HEK293 (cell line): ENCODE measurements at regions not wholly inside any gene's neighbourhood (a gene's known extent, or its start where the extent isn't known, plus 50 kb on each side); places are given as distances from the start of the nearest gene placed in this dataset.

Experiments used
- CTCF ChIA-PET: fragments of 350-600 bp; formaldehyde crosslinking; extraction: SDS; loops from one replicate; lab custom pipeline; 2021; ENCODE audit warnings: antibody characterized with exemption; lab: Yijun Ruan, JAX
- POLR2A ChIA-PET: fragments of 300-600 bp; formaldehyde crosslinking; extraction: SDS; loops from one replicate; lab custom pipeline; 2020; ENCODE audit warnings: antibody characterized with exemption, inconsistent platforms; lab: Yijun Ruan, JAX
- H3K27ac ChIP-seq: fragments of 200-500 bp; sonication (Bioruptor generic); 2 replicates; pipeline ENCODE4 v1.5.1; 2014; ENCODE audit warnings: low read depth, low read length, control low read depth, inconsistent platforms; ENCODE audit errors: extremely low read depth
- H3K36me3 ChIP-seq, 2 experiments: fragments of 200-500 bp in 1 of 2; sonication (Bioruptor generic) in 1 of 2; 1 replicate in 1 of 2; 2 replicates in 1 of 2; pipeline ENCODE4 v1.5.1; 2014 to 2017; ENCODE audit warnings: inconsistent platforms in 2 of 2, low read length in 2 of 2; ENCODE audit not compliant: control insufficient read depth in 2 of 2, insufficient read depth in 1 of 2
- H3K4me1 ChIP-seq: fragments of 200-500 bp; sonication (Bioruptor generic); 2 replicates; pipeline ENCODE4 v1.5.1; 2014; ENCODE audit warnings: mild to moderate bottlenecking, low read length, inconsistent platforms; ENCODE audit not compliant: control insufficient read depth, insufficient read depth
- H3K4me3 ChIP-seq: 2 replicates; pipeline ENCODE4 v1.5.1; 2011; ENCODE audit warnings: low read depth, mild to moderate bottlenecking, control low read depth, low read length, moderate library complexity
- H3K9me3 ChIP-seq: fragments of 200-500 bp; sonication (Bioruptor generic); 2 replicates; pipeline ENCODE4 v1.5.1; 2014; ENCODE audit warnings: low read depth, low read length, inconsistent platforms; ENCODE audit not compliant: control insufficient read depth, insufficient read depth
- BCL11A ChIP-seq: fragments of 450-650 bp; formaldehyde crosslinking; IDR thresholded peaks from 2 replicates; pipeline ENCODE4 v1.5.1; 2016; ENCODE audit warnings: low read depth, missing biosample characterization, missing genetic modification characterization
- GFI1B ChIP-seq: fragments of 450-650 bp; formaldehyde crosslinking; IDR thresholded peaks from 2 replicates; pipeline ENCODE4 v1.5.1; 2016; ENCODE audit warnings: missing biosample characterization, missing genetic modification characterization
- KLF1 ChIP-seq: fragments of 450-650 bp; formaldehyde crosslinking; IDR thresholded peaks from 2 replicates; pipeline ENCODE4 v1.5.1; 2016; ENCODE audit warnings: missing biosample characterization, missing genetic modification characterization
- KLF16 ChIP-seq: fragments of 450-650 bp; formaldehyde crosslinking; IDR thresholded peaks from 2 replicates; pipeline ENCODE4 v1.5.1; 2017; ENCODE audit warnings: missing biosample characterization, missing genetic modification characterization
- OSR2 ChIP-seq: fragments of 450-650 bp; formaldehyde crosslinking; IDR thresholded peaks from 2 replicates; pipeline ENCODE4 v1.5.1; 2016; ENCODE audit warnings: missing biosample characterization, missing genetic modification characterization
- PBX3 ChIP-seq: sonication (generic); formaldehyde crosslinking; IDR thresholded peaks from 2 replicates; pipeline ENCODE4 v1.8.1; 2022; ENCODE audit warnings: mild to moderate bottlenecking, moderate library complexity, missing genetic modification reagents
- TRIM28 ChIP-seq: IDR thresholded peaks from 2 replicates; pipeline ENCODE4 v1.6.1; 2011; ENCODE audit warnings: low read length, control low read depth, borderline replicate concordance
- ZBTB1 ChIP-seq: fragments of 450-650 bp; formaldehyde crosslinking; IDR thresholded peaks from 2 replicates; pipeline ENCODE4 v1.5.1; 2016; ENCODE audit warnings: missing biosample characterization, missing genetic modification characterization
- ZBTB26 ChIP-seq: fragments of 450-650 bp; formaldehyde crosslinking; optimal IDR thresholded peaks from 2 replicates; pipeline ENCODE3; 2016; ENCODE audit warnings: missing biosample characterization, mild to moderate bottlenecking, missing genetic modification characterization
- ZBTB48 ChIP-seq: fragments of 450-650 bp; formaldehyde crosslinking; IDR thresholded peaks from 2 replicates; pipeline ENCODE4 v1.5.1; 2016; ENCODE audit warnings: missing biosample characterization, missing genetic modification characterization
- ZBTB7A ChIP-seq: fragments of 450-650 bp; formaldehyde crosslinking; IDR thresholded peaks from 2 replicates; pipeline ENCODE4 v1.5.1; 2016; ENCODE audit warnings: low read depth, missing biosample characterization, missing genetic modification characterization
- ZFP37 ChIP-seq: fragments of 450-650 bp; formaldehyde crosslinking; IDR thresholded peaks from 2 replicates; pipeline ENCODE4 v1.5.1; 2016; ENCODE audit warnings: missing biosample characterization, missing genetic modification characterization
- ZNF140 ChIP-seq: fragments of 450-650 bp; formaldehyde crosslinking; IDR thresholded peaks from 2 replicates; pipeline ENCODE4 v1.5.1; 2016; ENCODE audit warnings: missing biosample characterization, missing genetic modification characterization
- ZNF146 ChIP-seq: fragments of 450-650 bp; formaldehyde crosslinking; IDR thresholded peaks from 2 replicates; pipeline ENCODE4 v1.5.1; 2016; ENCODE audit warnings: missing biosample characterization, missing genetic modification characterization
- ZNF214 ChIP-seq: fragments of 450-650 bp; formaldehyde crosslinking; IDR thresholded peaks from 2 replicates; pipeline ENCODE4 v1.5.1; 2017; ENCODE audit warnings: missing biosample characterization, mild to moderate bottlenecking, missing genetic modification characterization, borderline replicate concordance
- ZNF223 ChIP-seq: fragments of 450-650 bp; formaldehyde crosslinking; IDR thresholded peaks from 2 replicates; pipeline ENCODE4 v1.5.1; 2016; ENCODE audit warnings: missing biosample characterization, missing genetic modification characterization
- ZNF274 ChIP-seq, 2 experiments: fragments of 200-500 bp in 1 of 2; fragments of 450-650 bp in 1 of 2; sonication (Bioruptor generic) in 1 of 2; formaldehyde crosslinking in 1 of 2; IDR thresholded peaks; 2 replicates each; pipeline versions ENCODE4 v1.5.1 to v1.6.1; 2014 to 2016; ENCODE audit warnings: borderline replicate concordance in 1 of 2, inconsistent platforms in 1 of 2, low read length in 1 of 2, missing biosample characterization in 1 of 2, missing genetic modification characterization in 1 of 2
- ZNF335 ChIP-seq: fragments of 450-650 bp; formaldehyde crosslinking; conservative IDR thresholded peaks from 2 replicates; pipeline ENCODE4 v1.5.1; 2016; ENCODE audit warnings: missing biosample characterization, missing genetic modification characterization
- ZNF514 ChIP-seq: fragments of 450-650 bp; formaldehyde crosslinking; IDR thresholded peaks from 2 replicates; pipeline ENCODE4 v1.5.1; 2016; ENCODE audit warnings: missing biosample characterization, missing genetic modification characterization
- ZNF521 ChIP-seq: fragments of 450-650 bp; formaldehyde crosslinking; IDR thresholded peaks from 2 replicates; pipeline ENCODE4 v1.5.1; 2017; ENCODE audit warnings: missing biosample characterization, mild to moderate bottlenecking, missing genetic modification characterization
- ZNF549 ChIP-seq: fragments of 450-650 bp; IDR thresholded peaks from 2 replicates; pipeline ENCODE4 v1.5.1; 2018; ENCODE audit warnings: missing biosample characterization, missing genetic modification characterization, mild to moderate bottlenecking, inconsistent platforms, moderate library complexity
- ZNF560 ChIP-seq: fragments of 450-650 bp; formaldehyde crosslinking; IDR thresholded peaks from 2 replicates; pipeline ENCODE4 v1.5.1; 2017; ENCODE audit warnings: missing biosample characterization, missing genetic modification characterization, borderline replicate concordance
- ZNF624 ChIP-seq: fragments of 450-650 bp; formaldehyde crosslinking; IDR thresholded peaks from 2 replicates; pipeline ENCODE4 v1.5.1; 2017; ENCODE audit warnings: missing biosample characterization, missing genetic modification characterization
- ZNF660 ChIP-seq: fragments of 450-650 bp; IDR thresholded peaks from 2 replicates; pipeline ENCODE4 v1.5.1; 2018; ENCODE audit warnings: missing biosample characterization, mild to moderate bottlenecking, missing genetic modification characterization
- ZNF704 ChIP-seq: fragments of 450-650 bp; formaldehyde crosslinking; IDR thresholded peaks from 2 replicates; pipeline ENCODE4 v1.5.1; 2016; ENCODE audit warnings: missing biosample characterization, missing genetic modification characterization
- ZNF768 ChIP-seq: fragments of 450-650 bp; formaldehyde crosslinking; IDR thresholded peaks from 2 replicates; pipeline ENCODE4 v1.5.1; 2018; ENCODE audit warnings: missing biosample characterization, mild to moderate bottlenecking, missing genetic modification characterization
- ZNF776 ChIP-seq: fragments of 450-650 bp; formaldehyde crosslinking; IDR thresholded peaks from 2 replicates; pipeline ENCODE4 v1.5.0; 2017; ENCODE audit warnings: missing biosample characterization, missing genetic modification characterization, borderline replicate concordance
- ZNF792 ChIP-seq: fragments of 450-650 bp; formaldehyde crosslinking; IDR thresholded peaks from 2 replicates; pipeline ENCODE4 v1.5.1; 2016; ENCODE audit warnings: missing biosample characterization, missing genetic modification characterization
- ZNF837 ChIP-seq: fragments of 450-650 bp; formaldehyde crosslinking; IDR thresholded peaks from 2 replicates; pipeline ENCODE4 v1.5.1; 2016; ENCODE audit warnings: missing biosample characterization, missing genetic modification characterization
- TF ChIP-seq, protein P1 (sequence below): fragments of 450-650 bp; formaldehyde crosslinking; IDR thresholded peaks from 2 replicates; pipeline ENCODE4 v1.5.1; 2016; ENCODE audit warnings: missing biosample characterization, missing genetic modification characterization

- Histone ChIP-seq H3K27ac (no peak overlapping the region), H3K9me3 (no peaks in the 10 kb centered on the region), H3K4me3 (no peak overlapping the region), H3K4me1 (no peaks in the 10 kb centered on the region), H3K36me3 (no peaks in the 10 kb centered on the region)
- ChIA-PET CTCF (no interaction called here), POLR2A (no interaction called here)
- TF ChIP-seq ZBTB26 (tag by site-specific recombination) (no peak), ZBTB1 (tag by site-specific recombination) (no peak), ZNF792 (no peak), GFI1B (no peak), KLF1 (tag by site-specific recombination) (no peak), ZNF549 (tag by site-specific recombination) (no peak), ZFP37 (no peak), ZBTB48 (no peak), OSR2 (no peak), ZNF335 (tag by site-specific recombination) (no peak), ZNF521 (no peak), ZNF837 (no peak), ZNF660 (tag by site-specific recombination) (no peak), ZNF146 (tag by site-specific recombination) (no peak), ZNF776 (tag by site-specific recombination) (no peak), ZNF768 (tag by site-specific recombination) (no peak), ZBTB7A (tag by site-specific recombination) (no peak), ZNF560 (tag by site-specific recombination) (no peak), ZNF214 (tag by site-specific recombination) (no peak)
- TF ChIP-seq, all 188 proteins: peak for 0
Measured at GRCh38 chr7:24442170-24442777, 131.0 kb upstream of the PALS2 start.

DNA sequence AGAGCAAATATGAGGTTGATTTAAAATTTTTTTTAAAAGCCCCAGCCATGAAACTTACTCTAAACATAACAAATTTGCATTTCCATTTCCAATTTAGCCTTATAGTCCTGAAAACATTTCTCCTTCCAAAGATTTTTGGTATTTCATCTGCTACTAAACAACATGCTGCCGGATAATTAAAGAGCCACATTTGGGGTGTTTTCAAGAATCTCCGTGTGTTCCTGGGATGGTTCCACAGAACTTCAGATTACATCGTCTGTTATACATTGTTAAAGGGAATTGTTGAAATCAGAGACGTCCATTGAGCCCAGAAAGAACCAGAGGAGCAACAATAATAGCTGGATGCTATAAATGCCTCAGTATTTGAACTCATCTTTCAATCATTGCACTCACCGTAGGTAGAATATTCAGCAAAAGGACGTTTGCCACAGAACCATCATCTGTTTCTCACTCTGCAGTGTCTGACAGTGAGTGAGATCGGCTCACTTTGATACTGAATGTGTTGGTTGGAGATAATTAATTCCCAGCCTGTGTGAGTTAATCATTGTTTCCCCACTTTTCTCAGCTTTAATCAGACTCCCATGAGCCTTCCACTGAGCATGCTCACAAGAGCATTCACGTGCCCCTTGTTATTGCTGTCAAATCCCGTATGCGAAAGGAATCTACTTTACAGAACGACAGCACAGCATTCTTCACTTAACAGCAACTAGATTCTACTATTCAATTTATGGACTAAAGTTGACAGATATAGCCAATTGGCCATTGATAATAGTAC, 128.4 kb upstream of the PALS2 start:
- H3K36me3 ChIP-seq = no peaks in the 10 kb centered on the region
- H3K9me3 ChIP-seq = no peaks in the 10 kb centered on the region
- CTCF ChIA-PET = no interaction called here
- TF ChIP-seq ZNF223 (tag by site-specific recombination) (no peak), ZNF704 (tag by site-specific recombination) (no peak), ZNF140 (tag by site-specific recombination) (no peak), ZNF274 (IDR thresholded peaks at IDR 0.05; ENCODE audit: low read length) (no peak), ZNF274 (tag by site-specific recombination; IDR thresholded peaks at IDR 0.05; ENCODE audit: borderline replicate concordance) (no peak), TRIM28 (no peak), PBX3 (CRISPR knock-in tag) (no peak), BCL11A (tag by site-specific recombination) (no peak), ZNF514 (no peak), ZNF624 (tag by site-specific recombination) (no peak), KLF16 (tag by site-specific recombination) (no peak), ZBTB48 (no peak)
- TF ChIP-seq, protein P1, sequence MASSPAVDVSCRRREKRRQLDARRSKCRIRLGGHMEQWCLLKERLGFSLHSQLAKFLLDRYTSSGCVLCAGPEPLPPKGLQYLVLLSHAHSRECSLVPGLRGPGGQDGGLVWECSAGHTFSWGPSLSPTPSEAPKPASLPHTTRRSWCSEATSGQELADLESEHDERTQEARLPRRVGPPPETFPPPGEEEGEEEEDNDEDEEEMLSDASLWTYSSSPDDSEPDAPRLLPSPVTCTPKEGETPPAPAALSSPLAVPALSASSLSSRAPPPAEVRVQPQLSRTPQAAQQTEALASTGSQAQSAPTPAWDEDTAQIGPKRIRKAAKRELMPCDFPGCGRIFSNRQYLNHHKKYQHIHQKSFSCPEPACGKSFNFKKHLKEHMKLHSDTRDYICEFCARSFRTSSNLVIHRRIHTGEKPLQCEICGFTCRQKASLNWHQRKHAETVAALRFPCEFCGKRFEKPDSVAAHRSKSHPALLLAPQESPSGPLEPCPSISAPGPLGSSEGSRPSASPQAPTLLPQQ (tag by site-specific recombination) = no peak

More for the DNA sequence above, 128.4 kb upstream of the PALS2 start:
- POLR2A ChIA-PET = no interaction called here
- Histone ChIP-seq H3K4me3 (no peak overlapping the region), H3K27ac (no peak overlapping the region), H3K4me1 (no peaks in the 10 kb centered on the region)
